HCT116 (cell line): ENCODE measurements at regions not wholly inside any gene's neighbourhood (a gene's known extent, or its start where the extent isn't known, plus 50 kb on each side); places are given as distances from the start of the nearest gene placed in this dataset.
"Not testable (repeated sequence)": the region's sequence is repeated elsewhere in the genome, so short reads cannot be mapped to it uniquely, and the experiment has no call there.

ENCODE experiments used
- ATAC-seq: fragments of 200-7000 bp; cut with Tn5 transposase; 2 replicates; pipeline ENCODE4 v1.9.1; 2020; ENCODE audit warnings: mild to moderate bottlenecking, moderate library complexity
- BruUV-seq: library from RNA; stranded (reverse); fragments of 400-500 nt; replicated peaks from 2 replicates; lab custom pipeline; 2021; lab: Mats Ljungman, UMichigan
- CTCF ChIA-PET: fragments of 300-600 bp; sonication (Branson Sonifier 250); formaldehyde crosslinking; loops from one replicate; lab custom pipeline; 2021; ENCODE audit warnings: antibody characterized with exemption; lab: Charles Lee
- POLR2A ChIA-PET: fragments of 300-600, 350-600 bp; sonication (Branson Sonifier 250); formaldehyde crosslinking; loops from one replicate; lab custom pipeline; 2021; ENCODE audit warnings: antibody characterized with exemption; lab: Charles Lee
- RAD21 ChIA-PET, 2 experiments: fragments of 300-600 bp; sonication (Branson Sonifier 250); formaldehyde crosslinking; loops; one replicate each; lab custom pipeline; 2023; ENCODE audit warnings: low total read pairs in 2 of 2; ENCODE audit not compliant: uncharacterized antibody in 2 of 2, unreplicated experiment in 2 of 2, low non-redundant PET in 1 of 2; lab: Charles Lee
- DNase-seq: peaks from one replicate; pipeline ENCODE4 v3.0.0-alpha.2; 2010; ENCODE audit warnings: low read depth, low spot score
- H2AFZ ChIP-seq: fragments of 200-600 bp; shearing (Covaris generic), sonication (generic); 2 replicates; pipeline ENCODE4 v1.6.1; 2017; ENCODE audit warnings: low read depth, mixed run types, mixed read lengths, antibody characterized with exemption, low read length; ENCODE audit not compliant: poor library complexity, severe bottlenecking
- H3K27ac ChIP-seq: 2 replicates; pipeline ENCODE4 v1.5.1; 2012; ENCODE audit warnings: low read depth, low read length
- H3K27me3 ChIP-seq: fragments of 200-600 bp; sonication (generic); 2 replicates; pipeline ENCODE4 v1.6.1; 2016; ENCODE audit warnings: mixed run types, low read length, mixed read lengths; ENCODE audit not compliant: insufficient read depth
- H3K36me3 ChIP-seq, 2 experiments: fragments of 200-500 bp in 1 of 2; fragments of 200-600 bp in 1 of 2; sonication (Bioruptor generic) in 1 of 2; sonication (generic) in 1 of 2; 2 replicates each; pipeline versions ENCODE4 v1.5.1 to v1.6.1; 2014 to 2016; ENCODE audit warnings: low read length in 2 of 2, inconsistent platforms in 1 of 2, mixed read lengths in 1 of 2, mixed run types in 1 of 2; ENCODE audit not compliant: insufficient read depth in 2 of 2, control insufficient read depth in 1 of 2
- H3K4me1 ChIP-seq, 2 experiments: fragments of 200-600 bp in 1 of 2; sonication (generic) in 1 of 2; 2 replicates each; pipeline versions ENCODE4 v1.5.1 to v1.6.1; 2012 to 2017; ENCODE audit warnings: low read length in 2 of 2, inconsistent platforms in 1 of 2, mild to moderate bottlenecking in 1 of 2, mixed read lengths in 1 of 2, mixed run types in 1 of 2, moderate library complexity in 1 of 2; ENCODE audit not compliant: insufficient read depth in 2 of 2, control insufficient read depth in 1 of 2
- H3K4me2 ChIP-seq: fragments of 200-600 bp; sonication (generic); 2 replicates; pipeline ENCODE4 v1.6.1; 2017; ENCODE audit warnings: mixed run types, low read length, mixed read lengths
- H3K4me3 ChIP-seq, 2 experiments: fragments of 200-600 bp in 1 of 2; sonication (generic) in 1 of 2; replicated peaks in 1 of 2; 2 replicates each; pipeline ENCODE4 v1.5.1; 2011 to 2016; ENCODE audit warnings: low read length in 2 of 2, control low read depth in 1 of 2, low read depth in 1 of 2, mild to moderate bottlenecking in 1 of 2, mixed read lengths in 1 of 2, mixed run types in 1 of 2
- H3K79me2 ChIP-seq: fragments of 200-600 bp; sonication (generic); 2 replicates; pipeline ENCODE4 v1.6.1; 2017; ENCODE audit warnings: mild to moderate bottlenecking, mixed run types, low read length, moderate library complexity, mixed read lengths; ENCODE audit not compliant: insufficient read depth
- H3K9ac ChIP-seq: fragments of 200-600 bp; sonication (generic); 2 replicates; pipeline ENCODE4 v1.6.1; 2016; ENCODE audit warnings: low read length, mixed read lengths
- H3K9me2 ChIP-seq: fragments of 200-600 bp; sonication (generic), shearing (Covaris generic); 2 replicates; pipeline ENCODE4 v1.6.1; 2017; ENCODE audit warnings: mixed run types, mild to moderate bottlenecking, moderate library complexity; ENCODE audit not compliant: insufficient read depth
- H3K9me3 ChIP-seq, 2 experiments: fragments of 200-500 bp in 1 of 2; fragments of 200-600 bp in 1 of 2; sonication (Bioruptor generic) in 1 of 2; sonication (generic) in 1 of 2; 2 replicates each; pipeline ENCODE4 v1.6.1; 2014 to 2017; ENCODE audit warnings: low read length in 2 of 2, mixed read lengths in 2 of 2, inconsistent platforms in 1 of 2, low read depth in 1 of 2, mild to moderate bottlenecking in 1 of 2, mixed run types in 1 of 2, moderate library complexity in 1 of 2; ENCODE audit not compliant: control insufficient read depth in 1 of 2, insufficient read depth in 1 of 2
- H4K20me1 ChIP-seq: fragments of 200-600 bp; sonication (generic), shearing (Covaris generic); 2 replicates; pipeline ENCODE4 v1.6.1; 2017; ENCODE audit warnings: mixed run types, mild to moderate bottlenecking, moderate library complexity; ENCODE audit not compliant: insufficient read depth
- ATF3 ChIP-seq: IDR thresholded peaks from 2 replicates; pipeline ENCODE4 v1.6.1; 2012
- SIN3A ChIP-seq: IDR thresholded peaks from 2 replicates; pipeline ENCODE4 v1.6.1; 2012; ENCODE audit warnings: low read depth
- SP1 ChIP-seq: IDR thresholded peaks from 2 replicates; pipeline ENCODE4 v1.6.1; 2012; ENCODE audit warnings: low read depth
- SRF ChIP-seq: IDR thresholded peaks from 2 replicates; pipeline ENCODE4 v1.6.1; 2012; ENCODE audit warnings: low read depth
- YY1 ChIP-seq: IDR thresholded peaks from 2 replicates; pipeline ENCODE4 v1.6.1; 2011; ENCODE audit warnings: low read length, low read depth, moderate library complexity, mild to moderate bottlenecking; ENCODE audit not compliant: insufficient replicate concordance; ENCODE audit errors: extremely low read depth
- intact Hi-C: fragments of 100-400 bp; cut with micrococcal nuclease; formaldehyde crosslinking; loops from 2 replicates; pipeline ENCODE4 v1.10.0; 2022
- TF ChIP-seq, protein P1 (sequence below): IDR thresholded peaks from 2 replicates; pipeline ENCODE4 v1.6.1; 2012
- TF ChIP-seq, protein P2 (sequence below), 3 experiments: fragments of 200-600 bp in 1 of 3; sonication (generic) in 1 of 3; IDR thresholded peaks in 2 of 3; conservative IDR thresholded peaks in 1 of 3; 2 replicates each; pipeline ENCODE4 v1.5.1; 2012 to 2017; ENCODE audit warnings: low read depth in 2 of 3, low read length in 2 of 3, antibody characterized with exemption in 1 of 3, borderline replicate concordance in 1 of 3, control low read depth in 1 of 3, mild to moderate bottlenecking in 1 of 3, mixed read lengths in 1 of 3, mixed run types in 1 of 3, moderate library complexity in 1 of 3; ENCODE audit not compliant: insufficient read depth in 1 of 3

DNA sequence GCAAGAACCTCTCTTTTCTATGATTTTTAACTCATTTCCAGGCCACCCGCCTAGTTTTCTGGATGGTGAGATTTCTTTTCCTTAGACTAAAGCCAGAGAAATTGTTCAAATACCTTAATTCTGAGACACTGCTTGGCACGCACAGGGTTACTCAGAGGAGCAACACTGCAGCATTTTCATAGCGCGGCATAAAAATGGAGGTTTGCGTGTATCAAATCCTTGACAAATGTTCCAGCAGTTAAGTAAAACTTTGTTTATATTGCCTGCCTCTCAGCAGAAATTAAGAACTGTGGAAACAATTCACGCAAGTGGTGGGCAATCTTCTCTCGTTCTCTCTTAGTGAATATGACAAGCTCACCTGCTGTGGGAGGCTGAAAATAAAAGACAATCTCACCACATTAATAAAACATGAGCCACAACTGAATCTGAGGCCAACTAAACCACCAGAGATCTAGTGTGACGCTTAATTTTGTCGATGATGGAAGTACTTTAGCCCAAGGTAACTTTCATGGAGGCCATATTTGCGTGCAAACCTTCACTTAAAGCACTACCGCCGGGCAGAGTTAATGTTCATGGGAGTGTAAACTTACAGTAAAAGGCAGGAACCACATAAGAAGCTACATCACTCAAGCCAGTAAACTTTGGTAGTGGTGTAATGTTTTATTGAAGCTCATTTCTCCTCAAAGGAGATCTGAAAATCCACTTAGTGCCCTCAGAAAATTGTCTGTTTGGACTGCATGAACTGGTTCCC is 894.8 kb upstream of the EPHA5 start:
- ATAC-seq (no peak), DNase-seq (no peak)
- TF ChIP-seq, protein P1, sequence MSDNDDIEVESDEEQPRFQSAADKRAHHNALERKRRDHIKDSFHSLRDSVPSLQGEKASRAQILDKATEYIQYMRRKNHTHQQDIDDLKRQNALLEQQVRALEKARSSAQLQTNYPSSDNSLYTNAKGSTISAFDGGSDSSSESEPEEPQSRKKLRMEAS = no peak
- TF ChIP-seq SIN3A (no peak), SP1 (no peak), SRF (no peak)
- TF ChIP-seq, protein P2, sequence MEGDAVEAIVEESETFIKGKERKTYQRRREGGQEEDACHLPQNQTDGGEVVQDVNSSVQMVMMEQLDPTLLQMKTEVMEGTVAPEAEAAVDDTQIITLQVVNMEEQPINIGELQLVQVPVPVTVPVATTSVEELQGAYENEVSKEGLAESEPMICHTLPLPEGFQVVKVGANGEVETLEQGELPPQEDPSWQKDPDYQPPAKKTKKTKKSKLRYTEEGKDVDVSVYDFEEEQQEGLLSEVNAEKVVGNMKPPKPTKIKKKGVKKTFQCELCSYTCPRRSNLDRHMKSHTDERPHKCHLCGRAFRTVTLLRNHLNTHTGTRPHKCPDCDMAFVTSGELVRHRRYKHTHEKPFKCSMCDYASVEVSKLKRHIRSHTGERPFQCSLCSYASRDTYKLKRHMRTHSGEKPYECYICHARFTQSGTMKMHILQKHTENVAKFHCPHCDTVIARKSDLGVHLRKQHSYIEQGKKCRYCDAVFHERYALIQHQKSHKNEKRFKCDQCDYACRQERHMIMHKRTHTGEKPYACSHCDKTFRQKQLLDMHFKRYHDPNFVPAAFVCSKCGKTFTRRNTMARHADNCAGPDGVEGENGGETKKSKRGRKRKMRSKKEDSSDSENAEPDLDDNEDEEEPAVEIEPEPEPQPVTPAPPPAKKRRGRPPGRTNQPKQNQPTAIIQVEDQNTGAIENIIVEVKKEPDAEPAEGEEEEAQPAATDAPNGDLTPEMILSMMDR (IDR thresholded peaks at IDR 0.05 in 2 of 3, conservative IDR thresholded peaks at IDR 0.05 in 1 of 3; ENCODE audit: borderline replicate concordance in 1 of 3, insufficient read depth in 1 of 3, low read depth in 2 of 3, low read length in 2 of 3) = no peak
- intact Hi-C loops = no loop called here
- POLR2A ChIA-PET = no interaction called here
- Histone ChIP-seq H3K36me3 (no peaks in the 10 kb centered on the region), H3K4me3 (no peak overlapping the region), H3K79me2 (no peaks in the 10 kb centered on the region), H4K20me1 (no peaks in the 10 kb centered on the region), H2AFZ (no peak overlapping the region), H3K4me2 (no peak overlapping the region), H3K27ac (no peak overlapping the region), H3K4me1 (no peaks in the 10 kb centered on the region), H3K9me3 (peaks cover 5% of the 10 kb centered on the region in 2 experiments; a peak in 2 of 4 replicates), H3K27me3 (no peaks in the 10 kb centered on the region), H3K9ac (no peak overlapping the region), H3K9me2 (no peaks in the 10 kb centered on the region)
- RAD21 ChIA-PET = no interaction called here
- CTCF ChIA-PET = no interaction called here
- no TSS peak for BruUV-seq

DNA sequence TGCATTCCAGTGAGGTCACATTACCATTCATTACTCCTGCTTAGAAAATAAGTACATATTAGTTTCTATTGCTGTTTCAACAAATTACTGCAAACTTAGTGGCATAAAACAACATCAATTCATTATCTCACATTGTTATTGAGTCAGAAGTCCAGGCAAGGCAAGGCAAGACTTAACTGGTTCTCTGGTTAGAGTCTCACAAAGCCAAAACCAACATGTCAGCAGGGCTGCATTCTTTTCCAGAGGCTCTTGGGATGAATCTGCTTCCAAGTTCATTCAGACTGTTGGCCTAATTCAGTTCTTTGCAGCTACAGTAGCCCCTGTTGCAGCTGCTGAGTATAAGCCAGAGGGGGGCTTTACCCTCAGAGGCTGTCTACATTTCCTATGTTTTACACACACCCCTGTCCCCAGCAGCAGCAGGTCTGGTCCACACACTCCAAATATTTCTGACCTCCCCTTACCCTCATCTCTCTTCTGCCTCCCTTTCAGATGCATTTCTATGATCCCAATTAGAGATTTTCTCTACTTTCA is 892.1 kb upstream of the EPHA5 start:
- intact Hi-C loops = no loop called here
- Histone ChIP-seq H3K27me3 (no peaks in the 10 kb centered on the region), H3K36me3 (no peaks in the 10 kb centered on the region), H3K4me3 (no peak overlapping the region), H3K9me3 (peaks cover 0 to 5% of the 10 kb centered on the region in 2 experiments; a peak in 1 of 4 replicates), H4K20me1 (no peaks in the 10 kb centered on the region), H3K79me2 (no peaks in the 10 kb centered on the region), H3K9me2 (no peaks in the 10 kb centered on the region), H3K27ac (no peak overlapping the region), H3K4me2 (no peak overlapping the region), H2AFZ (no peak overlapping the region), H3K4me1 (no peaks in the 10 kb centered on the region), H3K9ac (no peak overlapping the region)
- TF ChIP-seq YY1 (no peak), SP1 (no peak), ATF3 (no peak)
- DNase-seq = no peak
- no TSS peak for BruUV-seq
- ChIA-PET POLR2A (no interaction called here), CTCF (no interaction called here), RAD21 (no interaction called here)
- ATAC-seq = no peak

DNA sequence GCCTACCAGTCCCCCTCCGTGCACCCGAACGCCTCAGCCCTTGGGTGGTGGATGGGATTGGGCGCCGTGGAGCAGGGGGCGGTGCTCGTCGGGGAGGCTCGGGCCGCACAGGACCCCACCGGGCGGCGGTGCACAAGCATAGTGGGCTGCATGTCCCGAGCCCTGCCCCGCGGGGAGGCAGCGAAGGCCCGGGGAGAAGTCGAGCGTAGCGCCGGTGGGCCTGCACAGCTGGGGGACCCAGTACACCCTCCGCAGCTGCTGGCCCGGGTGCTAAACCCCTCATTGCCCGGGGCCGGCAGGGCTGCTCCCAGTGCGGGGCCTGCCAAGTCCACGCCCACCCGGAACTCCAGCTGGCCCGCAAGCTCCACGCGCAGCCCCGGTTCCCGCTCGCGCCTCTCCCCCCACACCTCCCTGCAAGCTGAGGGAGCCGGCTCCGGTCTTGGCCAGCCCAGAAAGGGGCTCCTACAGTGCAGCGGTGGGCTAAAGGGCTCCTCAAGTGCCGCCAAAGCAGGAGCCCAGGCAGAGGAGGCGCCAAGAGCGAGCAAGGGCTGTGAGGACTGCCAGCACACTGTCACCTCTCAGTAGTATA is 891.3 kb upstream of the EPHA5 start:
- intact Hi-C loops, H3K9me3 ChIP-seq, H2AFZ ChIP-seq, ATAC-seq, H3K27ac ChIP-seq, H3K79me2 ChIP-seq, RAD21 ChIA-PET, BruUV-seq, H3K27me3 ChIP-seq, H3K4me3 ChIP-seq, DNase-seq, H3K4me1 ChIP-seq, H3K4me2 ChIP-seq, CTCF ChIA-PET, H3K36me3 ChIP-seq, POLR2A ChIA-PET, H4K20me1 ChIP-seq, H3K9me2 ChIP-seq, H3K9ac ChIP-seq: not testable (repeated sequence)
